Muscle layer of duodenum (tissue), 2 donors: ENCODE measurements at regions not wholly inside any gene's neighbourhood (a gene's known extent, or its start where the extent isn't known, plus 50 kb on each side); places are given as distances from the start of the nearest gene placed in this dataset.
"Not testable (repeated sequence)": the region's sequence is repeated elsewhere in the genome, so short reads cannot be mapped to it uniquely, and the experiment has no call there.

Experiments used
- H3K27ac ChIP-seq: one replicate; pipeline ENCODE4 v1.7.0; 2013; ENCODE audit warnings: mild to moderate bottlenecking, low read length
- H3K27me3 ChIP-seq: one replicate; pipeline ENCODE4 v1.7.0; 2013; ENCODE audit warnings: low read depth, mild to moderate bottlenecking, control low read depth, low read length
- H3K36me3 ChIP-seq, 2 donors: one replicate each; pipeline ENCODE4 v1.7.0; 2013; ENCODE audit warnings: low read length in 2 of 2, control low read depth in 1 of 2, mild to moderate bottlenecking in 1 of 2; ENCODE audit not compliant: insufficient read depth in 2 of 2, control insufficient read depth in 1 of 2
- H3K4me1 ChIP-seq, 2 donors: one replicate each; pipeline ENCODE4 v1.7.0; 2013; ENCODE audit warnings: low read length in 2 of 2, mild to moderate bottlenecking in 2 of 2, control low read depth in 1 of 2, moderate library complexity in 1 of 2; ENCODE audit not compliant: insufficient read depth in 2 of 2, control insufficient read depth in 1 of 2
- H3K4me3 ChIP-seq, 2 donors: one replicate each; pipeline ENCODE4 v1.7.0; 2013; ENCODE audit warnings: low read length in 2 of 2, low read depth in 1 of 2, mild to moderate bottlenecking in 1 of 2
- H3K9me3 ChIP-seq, 2 donors: one replicate each; pipeline ENCODE4 v1.7.0; 2013; ENCODE audit warnings: low read length in 2 of 2, control low read depth in 1 of 2, mild to moderate bottlenecking in 1 of 2; ENCODE audit not compliant: control insufficient read depth in 1 of 2
- donor health status: healthy.

DNA sequence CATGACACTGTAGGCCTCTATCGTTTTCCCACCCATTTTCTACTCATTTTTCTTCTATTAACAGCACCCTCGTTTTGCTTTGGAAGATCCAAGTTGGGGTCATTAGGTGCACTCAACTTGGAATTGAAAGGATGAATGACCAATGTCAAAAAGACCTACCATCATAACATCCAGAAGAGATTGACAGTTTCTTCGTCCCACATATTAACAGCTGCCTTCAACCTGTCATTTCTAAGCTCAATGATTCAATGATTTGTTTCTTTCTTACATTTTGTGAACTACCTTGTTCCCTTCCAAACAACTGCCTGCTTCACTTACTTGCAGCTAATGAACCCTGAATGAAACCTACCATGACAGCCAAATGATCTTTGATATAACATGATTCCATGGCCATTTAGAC lies 224.0 kb upstream of the KCNH7 start:
- Histone ChIP-seq H3K9me3 (no peaks in the 10 kb centered on the region), H3K4me1 (no peaks in the 10 kb centered on the region), H3K27me3 (no peaks in the 10 kb centered on the region)

DNA sequence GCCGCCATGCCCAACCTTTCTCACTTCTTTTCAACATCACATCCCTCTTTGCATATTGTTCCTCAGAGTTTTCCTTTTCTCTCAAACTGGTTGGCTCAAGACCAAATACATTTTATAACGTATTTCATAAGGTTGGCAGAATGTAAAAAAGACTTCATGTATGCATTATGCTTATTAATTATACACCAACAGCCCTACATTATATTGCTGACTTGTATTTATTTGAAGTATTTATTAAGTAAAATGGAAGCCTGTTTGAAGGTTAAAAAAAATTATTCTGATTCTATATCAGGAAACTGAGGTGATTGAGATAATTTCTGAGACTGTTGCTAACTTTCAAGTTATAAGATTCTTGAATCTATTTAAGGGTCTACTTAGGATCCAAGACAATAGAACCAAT lies 208.0 kb upstream of the KCNH7 start:
- Histone ChIP-seq H3K4me3 (no peak overlapping the region), H3K36me3 (no peaks in the 10 kb centered on the region), H3K4me1 (no peaks in the 10 kb centered on the region), H3K9me3 (no peaks in the 10 kb centered on the region), H3K27me3 (no peaks in the 10 kb centered on the region), H3K27ac (no peak overlapping the region)

More for the DNA sequence above, 224.0 kb upstream of the KCNH7 start:
- Histone ChIP-seq H3K36me3 (no peaks in the 10 kb centered on the region), H3K4me3 (no peak overlapping the region), H3K27ac (no peak overlapping the region)

DNA sequence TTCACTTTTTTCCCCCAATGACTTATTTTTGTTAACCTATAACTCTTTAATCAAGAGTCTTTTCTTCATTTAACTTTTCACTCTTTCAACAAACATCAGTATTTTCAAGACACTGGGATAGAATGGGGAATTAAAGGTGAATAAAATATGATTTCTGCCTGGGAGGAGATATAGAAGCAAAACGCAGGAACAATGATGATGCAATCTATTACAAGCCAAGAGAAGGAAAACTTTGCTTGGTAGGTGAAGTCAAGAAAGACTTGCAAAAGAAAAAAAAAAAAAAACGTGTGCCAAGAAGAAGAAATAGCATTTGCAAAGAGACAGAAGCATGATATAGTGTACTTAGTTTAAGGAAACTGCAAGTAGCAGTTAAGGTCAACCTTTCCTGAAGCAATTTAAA lies 207.3 kb upstream of the KCNH7 start:
- no peaks in the 10 kb centered on the region for H3K4me1 ChIP-seq
- H3K27me3 ChIP-seq, result no peaks in the 10 kb centered on the region
- H3K27ac ChIP-seq, result no peak overlapping the region
- H3K36me3 ChIP-seq, result no peaks in the 10 kb centered on the region
- H3K4me3 ChIP-seq, result no peak overlapping the region
- no peaks in the 10 kb centered on the region for H3K9me3 ChIP-seq

DNA sequence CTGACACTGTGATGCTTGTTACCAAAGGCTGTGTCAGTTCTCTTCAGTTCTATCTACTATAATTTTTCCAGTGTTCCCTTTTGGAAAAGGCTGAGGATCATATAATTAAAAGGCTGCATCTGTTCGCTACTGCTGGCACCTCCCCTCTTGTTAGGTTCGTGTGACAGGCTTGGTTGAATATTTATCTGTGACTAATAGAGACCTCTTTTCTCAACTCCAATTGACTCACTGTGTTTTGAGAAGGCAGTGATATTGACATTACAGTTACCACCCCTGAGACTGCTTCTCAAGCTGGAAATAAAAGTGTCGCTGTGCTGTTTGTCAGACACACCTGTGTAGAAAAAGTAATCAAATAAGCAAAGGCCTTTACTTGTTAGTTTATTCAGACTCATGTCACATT lies 205.5 kb upstream of the KCNH7 start:
- Histone ChIP-seq H3K36me3 (no peaks in the 10 kb centered on the region), H3K9me3 (no peaks in the 10 kb centered on the region)

DNA sequence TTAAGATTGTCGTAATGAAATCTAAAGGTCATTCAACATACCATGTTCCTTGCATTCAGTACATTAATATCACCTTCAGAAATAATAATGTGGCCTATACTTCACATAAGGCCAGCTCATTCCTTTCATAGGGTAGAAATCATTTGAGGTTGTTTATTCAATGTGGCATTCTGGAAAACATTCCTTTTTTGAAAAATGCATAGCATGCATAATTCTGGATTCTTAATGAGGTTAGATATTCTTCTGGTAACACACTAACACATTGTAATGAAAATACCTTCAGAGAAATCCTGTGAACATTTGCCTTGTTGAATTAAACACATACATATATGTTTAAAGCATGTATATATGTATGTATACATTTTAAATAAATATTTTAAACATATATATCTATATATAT lies 204.6 kb upstream of the KCNH7 start:
- Histone ChIP-seq H3K36me3 (no peaks in the 10 kb centered on the region), H3K4me1 (no peaks in the 10 kb centered on the region), H3K27ac (no peak overlapping the region), H3K9me3 (no peaks in the 10 kb centered on the region), H3K4me3 (no peak overlapping the region), H3K27me3 (no peaks in the 10 kb centered on the region)

More for the DNA sequence above, 205.5 kb upstream of the KCNH7 start:
- no peak overlapping the region for H3K4me3 ChIP-seq
- H3K27ac ChIP-seq, result no peak overlapping the region
- H3K27me3 ChIP-seq, result no peaks in the 10 kb centered on the region
- no peaks in the 10 kb centered on the region for H3K4me1 ChIP-seq

DNA sequence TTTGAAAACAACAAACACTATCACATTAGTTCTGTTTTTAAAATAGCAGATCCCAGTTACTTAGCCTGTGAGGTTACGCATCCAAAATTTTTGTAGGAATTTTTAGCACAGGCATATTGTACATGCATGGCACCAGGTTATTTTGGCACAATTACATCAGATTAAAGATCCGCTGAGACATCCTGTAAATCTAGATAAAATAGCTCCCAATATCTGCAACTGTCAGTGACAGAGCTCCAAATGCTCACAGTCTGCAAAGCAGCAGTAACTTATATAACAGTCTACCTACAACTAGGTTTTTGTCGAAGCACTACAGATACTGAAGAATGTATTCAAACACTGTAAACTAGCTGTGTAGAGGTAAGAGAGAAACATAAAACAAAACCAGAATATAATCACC lies 200.7 kb upstream of the KCNH7 start:
- Histone ChIP-seq H3K36me3 (no peaks in the 10 kb centered on the region), H3K9me3 (no peaks in the 10 kb centered on the region), H3K4me3 (no peak overlapping the region), H3K4me1 (no peaks in the 10 kb centered on the region), H3K27me3 (no peaks in the 10 kb centered on the region), H3K27ac (no peak overlapping the region)

DNA sequence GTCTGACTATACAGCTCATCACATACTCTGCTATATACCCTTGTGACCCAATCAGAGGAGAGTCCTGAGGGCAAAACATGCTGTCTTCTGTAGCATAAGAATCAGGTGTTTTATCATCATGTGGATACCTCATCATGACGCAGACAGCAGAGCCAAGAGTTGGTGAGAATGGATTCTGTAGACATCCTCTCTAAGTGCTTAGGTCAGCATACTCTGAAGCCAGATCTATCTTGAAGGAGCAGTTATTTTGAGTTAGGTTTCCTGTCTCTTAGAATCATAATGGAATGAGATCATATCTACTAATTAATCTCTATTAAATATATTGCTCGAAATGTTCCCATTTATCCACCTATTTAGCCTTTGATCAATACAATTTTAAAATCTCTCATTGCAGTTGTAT lies 190.2 kb upstream of the KCNH7 start:
- Histone ChIP-seq H3K36me3 (no peaks in the 10 kb centered on the region), H3K4me3 (no peak overlapping the region), H3K9me3 (no peaks in the 10 kb centered on the region), H3K4me1 (no peaks in the 10 kb centered on the region), H3K27me3 (no peaks in the 10 kb centered on the region), H3K27ac (no peak overlapping the region)

DNA sequence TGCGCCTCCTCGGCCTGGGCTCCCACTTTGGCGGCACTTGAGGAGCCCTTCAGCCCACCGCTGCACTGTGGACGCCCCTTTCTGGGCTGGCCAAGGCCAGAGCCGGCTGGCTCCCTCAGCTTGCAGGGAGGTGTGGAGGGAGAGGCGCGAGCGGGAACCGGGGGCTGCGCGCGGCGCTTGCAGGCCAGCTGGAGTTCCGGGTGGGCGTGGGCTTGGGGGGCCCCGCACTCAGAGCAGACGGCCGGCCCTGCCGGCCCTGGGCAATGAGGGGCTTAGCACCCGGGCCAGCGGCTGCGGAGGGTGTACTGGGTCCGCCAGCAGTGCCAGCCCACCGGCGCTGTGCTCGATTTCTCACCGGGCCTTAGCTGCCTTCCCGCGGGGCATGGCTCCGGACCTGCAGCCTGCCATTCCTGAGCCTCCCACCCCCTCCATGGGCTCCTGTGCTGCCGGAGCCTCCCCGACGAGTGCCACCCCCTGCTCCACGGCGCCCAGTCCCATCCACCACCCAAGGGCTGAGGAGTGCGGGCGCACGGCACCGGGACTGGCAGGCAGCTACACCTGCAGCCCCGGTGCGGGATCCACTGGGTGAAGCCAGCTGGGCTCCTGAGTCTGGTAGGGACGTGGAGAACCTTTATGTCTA lies 187.7 kb upstream of the KCNH7 start:
- H3K4me3 ChIP-seq, H3K36me3 ChIP-seq, H3K27ac ChIP-seq, H3K4me1 ChIP-seq, H3K27me3 ChIP-seq, H3K9me3 ChIP-seq: not testable (repeated sequence)

DNA sequence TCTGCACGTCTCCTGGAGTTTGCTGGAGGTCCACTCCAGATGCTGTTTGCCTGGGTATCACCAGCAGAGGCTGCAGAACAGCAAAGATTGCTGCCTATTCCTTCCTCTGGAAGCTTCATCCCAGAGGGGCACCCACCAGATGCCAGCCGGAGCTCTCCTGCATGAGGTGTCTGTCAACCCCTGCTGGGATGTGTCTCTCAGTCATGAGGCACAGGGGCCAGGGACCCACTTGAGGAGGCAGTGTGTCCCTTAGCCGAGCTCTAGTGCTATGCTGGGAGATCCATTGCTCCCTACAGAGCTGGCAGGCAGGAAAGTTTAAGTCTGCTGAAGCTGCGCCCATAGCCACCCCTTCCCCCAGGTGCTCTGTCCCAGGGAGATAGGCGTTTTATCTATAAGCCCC lies 178.3 kb upstream of the KCNH7 start:
- not testable (repeated sequence) for H3K4me3 ChIP-seq, H3K27me3 ChIP-seq, H3K4me1 ChIP-seq, H3K27ac ChIP-seq, H3K36me3 ChIP-seq, H3K9me3 ChIP-seq

DNA sequence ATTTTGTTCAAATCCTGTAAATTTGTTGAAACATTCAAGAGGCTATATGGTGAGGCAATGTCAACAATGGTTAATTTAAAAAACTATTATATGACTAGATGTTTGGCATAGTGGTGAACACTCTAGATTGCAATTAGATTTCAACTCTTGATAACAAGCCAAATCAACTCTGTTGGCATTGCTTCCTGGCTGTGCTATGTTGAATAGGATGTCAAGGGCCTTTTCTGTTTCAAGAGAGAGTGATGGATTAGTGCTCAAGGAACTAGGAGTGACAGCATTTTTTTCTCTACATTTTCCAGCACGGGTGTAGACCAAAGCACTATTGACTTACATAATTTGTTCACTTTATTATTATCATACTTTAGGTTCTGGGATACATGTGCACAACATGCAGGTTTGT lies 172.4 kb upstream of the KCNH7 start:
- Histone ChIP-seq H3K27ac (no peak overlapping the region), H3K4me1 (no peaks in the 10 kb centered on the region), H3K4me3 (no peak overlapping the region)

DNA sequence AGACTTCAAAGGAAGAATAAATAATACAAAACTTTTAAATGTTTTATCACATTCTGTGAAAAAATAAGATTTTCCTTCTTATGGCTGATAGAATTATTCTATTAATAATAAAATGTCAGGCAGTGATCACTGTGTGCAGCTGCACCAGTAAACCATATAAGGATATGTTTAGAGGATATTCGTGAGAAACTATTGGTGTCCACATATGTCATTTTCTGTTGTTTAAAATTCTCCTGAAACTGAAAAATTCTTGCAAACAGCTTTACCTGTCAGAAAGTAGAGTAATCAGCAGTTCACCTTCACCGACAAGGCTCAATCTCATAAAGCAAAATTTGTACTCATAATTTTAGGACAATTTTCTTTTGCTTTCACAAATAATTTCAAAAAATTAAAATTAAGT lies 170.1 kb upstream of the KCNH7 start:
- Histone ChIP-seq H3K4me3 (no peak overlapping the region), H3K9me3 (no peaks in the 10 kb centered on the region), H3K27me3 (no peaks in the 10 kb centered on the region), H3K36me3 (no peaks in the 10 kb centered on the region), H3K4me1 (no peaks in the 10 kb centered on the region), H3K27ac (no peak overlapping the region)

More for the DNA sequence above, 172.4 kb upstream of the KCNH7 start:
- Histone ChIP-seq H3K27me3 (no peaks in the 10 kb centered on the region), H3K9me3 (peaks cover 0 to 4% of the 10 kb centered on the region in 2 donors), H3K36me3 (no peaks in the 10 kb centered on the region)

DNA sequence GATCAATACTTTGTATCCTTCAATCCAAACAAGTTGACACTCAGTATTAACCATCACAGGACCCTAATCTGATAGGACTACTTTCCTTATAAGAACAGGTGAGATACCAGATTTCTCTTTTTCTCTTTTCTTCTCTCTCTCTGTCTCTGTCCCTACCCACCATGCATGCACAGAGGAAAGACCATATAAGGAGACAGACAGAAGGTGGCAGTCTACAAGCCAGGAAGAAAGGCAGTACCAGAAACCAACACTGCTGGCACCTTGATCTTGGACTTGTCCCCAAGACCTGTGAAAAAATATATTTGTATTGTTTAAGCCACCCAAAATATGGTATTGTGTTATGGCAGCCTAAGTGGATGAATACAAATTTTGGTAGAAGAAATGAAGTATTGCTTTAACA lies 156.2 kb upstream of the KCNH7 start:
- Histone ChIP-seq H3K4me3 (no peak overlapping the region), H3K27ac (no peak overlapping the region), H3K27me3 (no peaks in the 10 kb centered on the region), H3K4me1 (no peaks in the 10 kb centered on the region), H3K9me3 (peaks cover 0 to 2% of the 10 kb centered on the region in 2 donors), H3K36me3 (no peaks in the 10 kb centered on the region)
